HepG2 (cell line): ENCODE measurements at regions not wholly inside any gene's neighbourhood (a gene's known extent, or its start where the extent isn't known, plus 50 kb on each side); places are given as distances from the start of the nearest gene placed in this dataset.

Source experiments
- GATAD2A ChIP-seq: IDR thresholded peaks from 2 replicates; pipeline ENCODE4 v1.6.1; 2016
- HHEX ChIP-seq: IDR thresholded peaks from 2 replicates; pipeline ENCODE4 v1.6.1; 2016; ENCODE audit warnings: control low read depth
- HNF4A ChIP-seq: sonication (generic); formaldehyde crosslinking; IDR thresholded peaks from 2 replicates; pipeline ENCODE4 v1.4.0; 2020; ENCODE audit warnings: missing genetic modification reagents
- MED1 ChIP-seq: sonication (generic); formaldehyde crosslinking; IDR thresholded peaks from 2 replicates; pipeline ENCODE4 v1.4.0; 2020; ENCODE audit warnings: missing genetic modification reagents
- MLLT10 ChIP-seq: sonication (generic); formaldehyde crosslinking; IDR thresholded peaks from 2 replicates; pipeline ENCODE4 v1.4.0; 2020; ENCODE audit warnings: missing genetic modification reagents
- NFE2 ChIP-seq: sonication (generic); formaldehyde crosslinking; IDR thresholded peaks from 2 replicates; pipeline ENCODE4 v1.4.0; 2020; ENCODE audit warnings: missing genetic modification reagents
- PHF20 ChIP-seq: sonication (generic); formaldehyde crosslinking; IDR thresholded peaks from 2 replicates; pipeline ENCODE4 v1.5.0; 2020; ENCODE audit warnings: mild to moderate bottlenecking, missing genetic modification reagents
- POGZ ChIP-seq: sonication (generic); formaldehyde crosslinking; IDR thresholded peaks from 2 replicates; pipeline ENCODE4 v1.4.0; 2020; ENCODE audit warnings: mild to moderate bottlenecking, missing genetic modification reagents
- RCOR2 ChIP-seq: IDR thresholded peaks from 2 replicates; pipeline ENCODE4 v1.6.1; 2016; ENCODE audit warnings: missing biosample characterization, missing genetic modification reagents
- SOX5 ChIP-seq: IDR thresholded peaks from 2 replicates; pipeline ENCODE4 v1.6.1; 2016; ENCODE audit warnings: borderline replicate concordance
- SRSF1 ChIP-seq: fragments of 200-400 bp; formaldehyde crosslinking; optimal IDR thresholded peaks from 2 replicates; pipeline ENCODE3; 2017; ENCODE audit warnings: mild to moderate bottlenecking, low read depth, low read length, moderate library complexity
- XBP1 ChIP-seq: sonication (generic); formaldehyde crosslinking; IDR thresholded peaks from 2 replicates; pipeline ENCODE4 v1.5.0; 2020; ENCODE audit warnings: missing genetic modification reagents
- ZBTB42 ChIP-seq: sonication (generic); formaldehyde crosslinking; IDR thresholded peaks from 2 replicates; pipeline ENCODE4 v1.5.0; 2020; ENCODE audit warnings: mild to moderate bottlenecking, missing genetic modification reagents
- ZNF468 ChIP-seq: sonication (generic); formaldehyde crosslinking; IDR thresholded peaks from 2 replicates; pipeline ENCODE4 v1.8.0; 2022; ENCODE audit warnings: mild to moderate bottlenecking, moderate library complexity, missing genetic modification reagents
- ZNF549 ChIP-seq: sonication (generic); formaldehyde crosslinking; IDR thresholded peaks from 2 replicates; pipeline ENCODE4 v1.5.0; 2020; ENCODE audit warnings: missing genetic modification reagents
- ZNF644 ChIP-seq: IDR thresholded peaks from 2 replicates; pipeline ENCODE4 v1.6.1; 2016; ENCODE audit warnings: low read depth
- TF ChIP-seq, protein P1 (sequence below): sonication (generic); formaldehyde crosslinking; IDR thresholded peaks from 2 replicates; pipeline ENCODE4 v1.5.0; 2020; ENCODE audit warnings: missing genetic modification reagents, mild to moderate bottlenecking, borderline replicate concordance
- TF ChIP-seq, protein P2 (sequence below): sonication (generic); formaldehyde crosslinking; IDR thresholded peaks from 2 replicates; pipeline ENCODE4 v1.4.0; 2020; ENCODE audit warnings: missing genetic modification reagents, borderline replicate concordance
- TF ChIP-seq, protein P3 (sequence below): sonication (generic); formaldehyde crosslinking; conservative IDR thresholded peaks from 2 replicates; pipeline ENCODE4 v1.4.0; 2020; ENCODE audit warnings: mild to moderate bottlenecking, missing genetic modification reagents, moderate library complexity
- TF ChIP-seq, protein P4 (sequence below): IDR thresholded peaks from 2 replicates; pipeline ENCODE4 v1.4.0; 2020; ENCODE audit warnings: mild to moderate bottlenecking, missing genetic modification reagents
- TF ChIP-seq, protein P5 (sequence below): sonication (generic); formaldehyde crosslinking; IDR thresholded peaks from 2 replicates; pipeline ENCODE4 v1.4.0; 2020; ENCODE audit warnings: mild to moderate bottlenecking, missing genetic modification reagents

DNA sequence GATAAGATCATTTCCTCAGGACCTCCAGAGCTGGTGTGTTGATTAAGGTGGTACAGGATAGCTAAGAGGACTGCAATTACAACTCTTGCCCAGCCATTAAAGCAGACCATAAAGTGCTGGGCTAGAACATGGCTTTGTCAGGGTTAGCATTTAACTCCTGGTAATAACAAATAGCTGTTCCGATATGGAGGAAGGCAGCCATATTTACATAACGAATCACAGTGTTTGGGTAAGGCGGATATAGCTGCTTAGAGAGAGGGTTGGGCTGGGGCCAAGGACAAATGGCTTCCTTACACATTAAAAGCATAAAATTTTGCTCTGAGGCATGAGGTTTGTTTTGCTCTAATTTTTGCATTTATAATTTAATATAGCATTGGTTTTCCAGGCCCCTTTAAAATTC, 297.7 kb upstream of the DDHD1 start (continued):
- TF ChIP-seq, protein P1, sequence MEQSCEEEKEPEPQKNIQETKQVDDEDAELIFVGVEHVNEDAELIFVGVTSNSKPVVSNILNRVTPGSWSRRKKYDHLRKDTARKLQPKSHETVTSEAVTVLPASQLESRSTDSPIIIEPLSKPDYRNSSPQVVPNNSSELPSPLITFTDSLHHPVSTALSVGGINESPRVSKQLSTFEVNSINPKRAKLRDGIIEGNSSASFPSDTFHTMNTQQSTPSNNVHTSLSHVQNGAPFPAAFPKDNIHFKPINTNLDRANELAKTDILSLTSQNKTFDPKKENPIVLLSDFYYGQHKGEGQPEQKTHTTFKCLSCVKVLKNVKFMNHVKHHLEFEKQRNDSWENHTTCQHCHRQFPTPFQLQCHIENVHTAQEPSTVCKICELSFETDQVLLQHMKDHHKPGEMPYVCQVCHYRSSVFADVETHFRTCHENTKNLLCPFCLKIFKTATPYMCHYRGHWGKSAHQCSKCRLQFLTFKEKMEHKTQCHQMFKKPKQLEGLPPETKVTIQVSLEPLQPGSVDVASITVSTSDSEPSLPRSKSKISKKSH (CRISPR knock-in tag): no peak
- TF ChIP-seq HHEX (CRISPR knock-in tag) (0 out of 2 replicates have a peak, but pooled peaks have one; percentile 28), ZNF644 (CRISPR knock-in tag) (peak; percentile 79), PHF20 (no peak), MED1 (peak; percentile 62; the same call in 1 of the 2 replicates), POGZ (peak; percentile 85; the same call in 1 of the 2 replicates), ZNF468 (CRISPR knock-in tag) (no peak), SOX5 (CRISPR knock-in tag) (peak; percentile 62; the same call in 1 of the 2 replicates), ZBTB42 (no peak), GATAD2A (CRISPR knock-in tag) (peak; percentile 68), HNF4A (peak; percentile 37; the same call in 1 of the 2 replicates), XBP1 (CRISPR knock-in tag) (no peak), NFE2 (no peak), SRSF1 (no peak), RCOR2 (0 out of 2 replicates have a peak, but pooled peaks have one; percentile 55), ZNF549 (no peak), MLLT10 (CRISPR knock-in tag) (no peak)
- TF ChIP-seq, protein P2, sequence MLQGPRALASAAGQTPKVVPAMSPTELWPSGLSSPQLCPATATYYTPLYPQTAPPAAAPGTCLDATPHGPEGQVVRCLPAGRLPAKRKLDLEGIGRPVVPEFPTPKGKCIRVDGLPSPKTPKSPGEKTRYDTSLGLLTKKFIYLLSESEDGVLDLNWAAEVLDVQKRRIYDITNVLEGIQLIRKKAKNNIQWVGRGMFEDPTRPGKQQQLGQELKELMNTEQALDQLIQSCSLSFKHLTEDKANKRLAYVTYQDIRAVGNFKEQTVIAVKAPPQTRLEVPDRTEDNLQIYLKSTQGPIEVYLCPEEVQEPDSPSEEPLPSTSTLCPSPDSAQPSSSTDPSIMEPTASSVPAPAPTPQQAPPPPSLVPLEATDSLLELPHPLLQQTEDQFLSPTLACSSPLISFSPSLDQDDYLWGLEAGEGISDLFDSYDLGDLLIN (CRISPR knock-in tag): no peak
- TF ChIP-seq, protein P3, sequence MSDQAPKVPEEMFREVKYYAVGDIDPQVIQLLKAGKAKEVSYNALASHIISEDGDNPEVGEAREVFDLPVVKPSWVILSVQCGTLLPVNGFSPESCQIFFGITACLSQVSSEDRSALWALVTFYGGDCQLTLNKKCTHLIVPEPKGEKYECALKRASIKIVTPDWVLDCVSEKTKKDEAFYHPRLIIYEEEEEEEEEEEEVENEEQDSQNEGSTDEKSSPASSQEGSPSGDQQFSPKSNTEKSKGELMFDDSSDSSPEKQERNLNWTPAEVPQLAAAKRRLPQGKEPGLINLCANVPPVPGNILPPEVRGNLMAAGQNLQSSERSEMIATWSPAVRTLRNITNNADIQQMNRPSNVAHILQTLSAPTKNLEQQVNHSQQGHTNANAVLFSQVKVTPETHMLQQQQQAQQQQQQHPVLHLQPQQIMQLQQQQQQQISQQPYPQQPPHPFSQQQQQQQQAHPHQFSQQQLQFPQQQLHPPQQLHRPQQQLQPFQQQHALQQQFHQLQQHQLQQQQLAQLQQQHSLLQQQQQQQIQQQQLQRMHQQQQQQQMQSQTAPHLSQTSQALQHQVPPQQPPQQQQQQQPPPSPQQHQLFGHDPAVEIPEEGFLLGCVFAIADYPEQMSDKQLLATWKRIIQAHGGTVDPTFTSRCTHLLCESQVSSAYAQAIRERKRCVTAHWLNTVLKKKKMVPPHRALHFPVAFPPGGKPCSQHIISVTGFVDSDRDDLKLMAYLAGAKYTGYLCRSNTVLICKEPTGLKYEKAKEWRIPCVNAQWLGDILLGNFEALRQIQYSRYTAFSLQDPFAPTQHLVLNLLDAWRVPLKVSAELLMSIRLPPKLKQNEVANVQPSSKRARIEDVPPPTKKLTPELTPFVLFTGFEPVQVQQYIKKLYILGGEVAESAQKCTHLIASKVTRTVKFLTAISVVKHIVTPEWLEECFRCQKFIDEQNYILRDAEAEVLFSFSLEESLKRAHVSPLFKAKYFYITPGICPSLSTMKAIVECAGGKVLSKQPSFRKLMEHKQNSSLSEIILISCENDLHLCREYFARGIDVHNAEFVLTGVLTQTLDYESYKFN (CRISPR knock-in tag): peak; percentile 70
- TF ChIP-seq, protein P4, sequence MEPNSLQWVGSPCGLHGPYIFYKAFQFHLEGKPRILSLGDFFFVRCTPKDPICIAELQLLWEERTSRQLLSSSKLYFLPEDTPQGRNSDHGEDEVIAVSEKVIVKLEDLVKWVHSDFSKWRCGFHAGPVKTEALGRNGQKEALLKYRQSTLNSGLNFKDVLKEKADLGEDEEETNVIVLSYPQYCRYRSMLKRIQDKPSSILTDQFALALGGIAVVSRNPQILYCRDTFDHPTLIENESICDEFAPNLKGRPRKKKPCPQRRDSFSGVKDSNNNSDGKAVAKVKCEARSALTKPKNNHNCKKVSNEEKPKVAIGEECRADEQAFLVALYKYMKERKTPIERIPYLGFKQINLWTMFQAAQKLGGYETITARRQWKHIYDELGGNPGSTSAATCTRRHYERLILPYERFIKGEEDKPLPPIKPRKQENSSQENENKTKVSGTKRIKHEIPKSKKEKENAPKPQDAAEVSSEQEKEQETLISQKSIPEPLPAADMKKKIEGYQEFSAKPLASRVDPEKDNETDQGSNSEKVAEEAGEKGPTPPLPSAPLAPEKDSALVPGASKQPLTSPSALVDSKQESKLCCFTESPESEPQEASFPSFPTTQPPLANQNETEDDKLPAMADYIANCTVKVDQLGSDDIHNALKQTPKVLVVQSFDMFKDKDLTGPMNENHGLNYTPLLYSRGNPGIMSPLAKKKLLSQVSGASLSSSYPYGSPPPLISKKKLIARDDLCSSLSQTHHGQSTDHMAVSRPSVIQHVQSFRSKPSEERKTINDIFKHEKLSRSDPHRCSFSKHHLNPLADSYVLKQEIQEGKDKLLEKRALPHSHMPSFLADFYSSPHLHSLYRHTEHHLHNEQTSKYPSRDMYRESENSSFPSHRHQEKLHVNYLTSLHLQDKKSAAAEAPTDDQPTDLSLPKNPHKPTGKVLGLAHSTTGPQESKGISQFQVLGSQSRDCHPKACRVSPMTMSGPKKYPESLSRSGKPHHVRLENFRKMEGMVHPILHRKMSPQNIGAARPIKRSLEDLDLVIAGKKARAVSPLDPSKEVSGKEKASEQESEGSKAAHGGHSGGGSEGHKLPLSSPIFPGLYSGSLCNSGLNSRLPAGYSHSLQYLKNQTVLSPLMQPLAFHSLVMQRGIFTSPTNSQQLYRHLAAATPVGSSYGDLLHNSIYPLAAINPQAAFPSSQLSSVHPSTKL (CRISPR knock-in tag): peak; percentile 92
- TF ChIP-seq, protein P5, sequence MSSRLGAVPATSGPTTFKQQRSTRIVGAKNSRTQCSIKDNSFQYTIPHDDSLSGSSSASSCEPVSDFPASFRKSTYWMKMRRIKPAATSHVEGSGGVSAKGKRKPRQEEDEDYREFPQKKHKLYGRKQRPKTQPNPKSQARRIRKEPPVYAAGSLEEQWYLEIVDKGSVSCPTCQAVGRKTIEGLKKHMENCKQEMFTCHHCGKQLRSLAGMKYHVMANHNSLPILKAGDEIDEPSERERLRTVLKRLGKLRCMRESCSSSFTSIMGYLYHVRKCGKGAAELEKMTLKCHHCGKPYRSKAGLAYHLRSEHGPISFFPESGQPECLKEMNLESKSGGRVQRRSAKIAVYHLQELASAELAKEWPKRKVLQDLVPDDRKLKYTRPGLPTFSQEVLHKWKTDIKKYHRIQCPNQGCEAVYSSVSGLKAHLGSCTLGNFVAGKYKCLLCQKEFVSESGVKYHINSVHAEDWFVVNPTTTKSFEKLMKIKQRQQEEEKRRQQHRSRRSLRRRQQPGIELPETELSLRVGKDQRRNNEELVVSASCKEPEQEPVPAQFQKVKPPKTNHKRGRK (CRISPR knock-in tag): no peak
